ENCODE measurements at regions not wholly inside any gene's neighbourhood (a gene's known extent, or its start where the extent isn't known, plus 50 kb on each side); places are given as distances from the start of the nearest gene placed in this dataset.

- 62 to 78% methylated on average over 2 of the region's 2 CpGs for WGBS, 2 donors
- intact Hi-C loops (cut with DNase I; ENCODE audit: low total_unique reads), result no loop called here
- TF ChIP-seq CTCF (IDR thresholded peaks at IDR 0.05) (no peak), POLR2A (IDR thresholded peaks at IDR 0.05) (no peak)
- no peak for DNase-seq (ENCODE audit: low spot score in 2 of 2)
- H3K4me3 ChIP-seq (ENCODE audit: low read depth, poor library complexity, severe bottlenecking), result no peak overlapping the region
Measured at GRCh38 chr7:25725451-25725850, 426.5 kb upstream of the NFE2L3 start.

- TF ChIP-seq POLR2A (IDR thresholded peaks at IDR 0.05), result no peak
- no peak for TF ChIP-seq CTCF (IDR thresholded peaks at IDR 0.05)
- WGBS, 2 donors, result 67 to 75% methylated on average over 8 of the region's 8 CpGs
- intact Hi-C loops (cut with DNase I; ENCODE audit: low total_unique reads), result no loop called here
- H3K4me3 ChIP-seq (ENCODE audit: low read depth, poor library complexity, severe bottlenecking), result no peak overlapping the region
- no peak for DNase-seq (ENCODE audit: low spot score in 2 of 2)
Measured at GRCh38 chr7:25726170-25726780, 425.7 kb upstream of the NFE2L3 start.

- DNase-seq (ENCODE audit: low spot score in 2 of 2), result no peak
- 65 to 70% methylated on average over 8 of the region's 8 CpGs for WGBS, 2 donors
- TF ChIP-seq CTCF (IDR thresholded peaks at IDR 0.05) (no peak), POLR2A (IDR thresholded peaks at IDR 0.05) (no peak)
- intact Hi-C loops (cut with DNase I; ENCODE audit: low total_unique reads), result no loop called here
- H3K4me3 ChIP-seq (ENCODE audit: low read depth, poor library complexity, severe bottlenecking), result no peak overlapping the region
Measured at GRCh38 chr7:25726781-25727311, 425.2 kb upstream of the NFE2L3 start.

GRCh38 chr7:25727446-25727845 is 424.6 kb upstream of the NFE2L3 start:
- no peak for TF ChIP-seq POLR2A (IDR thresholded peaks at IDR 0.05)
- TF ChIP-seq CTCF (IDR thresholded peaks at IDR 0.05), result no peak
- H3K4me3 ChIP-seq (ENCODE audit: low read depth, poor library complexity, severe bottlenecking), result no peak overlapping the region
- no peak for DNase-seq (ENCODE audit: low spot score in 2 of 2)
- WGBS, 2 donors, result 46 to 79% methylated on average over 2 of the region's 2 CpGs
- intact Hi-C loops (cut with DNase I; ENCODE audit: low total_unique reads), result no loop called here

- intact Hi-C loops (cut with DNase I; ENCODE audit: low total_unique reads), result no loop called here
- 89 to 92% methylated on average over 2 of the region's 2 CpGs for WGBS, 2 donors
- no peak for DNase-seq (ENCODE audit: low spot score in 2 of 2)
- no peak for TF ChIP-seq CTCF (IDR thresholded peaks at IDR 0.05)
- no peak for TF ChIP-seq POLR2A (IDR thresholded peaks at IDR 0.05)
- H3K4me3 ChIP-seq (ENCODE audit: low read depth, poor library complexity, severe bottlenecking), result no peak overlapping the region
Measured at GRCh38 chr7:25727876-25728275, 424.1 kb upstream of the NFE2L3 start.
